ENCODE measurements at regions not wholly inside any gene's neighbourhood (a gene's known extent, or its start where the extent isn't known, plus 50 kb on each side); places are given as distances from the start of the nearest gene placed in this dataset.
A peak's percentile ranks its signal among the peaks of the same experiment; 100 is the strongest.

DNA sequence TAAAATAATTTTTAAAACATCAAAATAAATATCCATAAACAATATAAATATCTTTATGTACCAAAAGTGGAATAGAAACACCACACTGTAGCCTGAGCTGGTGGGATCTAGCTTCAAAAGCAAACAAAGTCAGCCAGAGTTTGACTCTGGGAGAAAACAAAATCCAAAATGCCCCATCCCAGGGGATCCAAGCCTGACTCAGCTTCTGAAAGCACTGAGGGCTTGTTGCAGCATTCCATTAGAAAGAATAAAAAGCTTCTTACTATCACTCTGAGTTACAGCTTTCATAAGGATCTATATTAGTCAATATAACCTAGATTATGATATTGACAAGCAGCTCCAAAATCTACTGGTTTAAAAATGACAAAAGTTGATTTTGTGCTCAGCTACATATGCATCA is 149.7 kb upstream of the ANKRD50 start:
- DNase-seq (no peak), ATAC-seq (ENCODE audit: insufficient read depth, low FRiP score) (no peak)
- H3K9me3 ChIP-seq (ENCODE audit: control insufficient read depth in 4 of 4, insufficient read depth in 3 of 4, low read length in 3 of 4): no peaks in the 10 kb centered on the region
- TF ChIP-seq CTCF (IDR thresholded peaks at IDR 0.05; ENCODE audit: control extremely low read depth, extremely low read depth): no peak
- no peaks in the 10 kb centered on the region for H3K36me3 ChIP-seq (ENCODE audit: control insufficient read depth in 4 of 4, insufficient read depth in 4 of 4, low read length in 4 of 4)
- no peaks in the 10 kb centered on the region for H3K4me1 ChIP-seq (ENCODE audit: control insufficient read depth in 5 of 5, insufficient read depth in 5 of 5, low read length in 5 of 5)
- H3K9ac ChIP-seq (ENCODE audit: insufficient read depth in 1 of 2, low read length in 2 of 2): no peak overlapping the region
- no peak overlapping the region for H3K4me3 ChIP-seq
- no peak overlapping the region for H3K27ac ChIP-seq (ENCODE audit: low read depth in 1 of 2, low read length in 1 of 2)
- H3K27me3 ChIP-seq (ENCODE audit: control insufficient read depth in 3 of 3, insufficient read depth in 3 of 3, low read length in 2 of 3): no peaks in the 10 kb centered on the region

DNA sequence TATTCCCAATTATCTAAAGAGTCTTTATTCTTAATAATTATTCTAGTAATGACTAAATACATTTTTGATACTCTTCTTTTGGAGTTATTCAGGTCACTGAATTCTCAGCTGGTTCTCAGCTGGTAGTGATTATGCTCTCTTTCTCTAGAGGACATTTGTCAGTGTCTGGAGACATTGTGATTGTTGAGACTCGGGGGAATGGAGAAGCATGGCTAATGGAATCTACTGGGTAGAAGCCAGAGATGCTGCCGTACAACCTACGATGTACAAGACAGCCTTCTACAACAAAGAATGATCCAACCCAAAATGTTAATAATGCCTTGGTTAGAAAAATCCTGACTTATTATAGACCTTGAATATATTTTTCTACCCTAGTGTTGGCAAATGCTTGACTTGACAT is 149.2 kb upstream of the ANKRD50 start:
- Histone ChIP-seq H3K27ac (ENCODE audit: low read depth in 1 of 2, low read length in 1 of 2) (no peak overlapping the region), H3K4me1 (ENCODE audit: control insufficient read depth in 5 of 5, insufficient read depth in 5 of 5, low read length in 5 of 5) (no peaks in the 10 kb centered on the region), H3K9me3 (ENCODE audit: control insufficient read depth in 4 of 4, insufficient read depth in 3 of 4, low read length in 3 of 4) (no peaks in the 10 kb centered on the region), H3K9ac (ENCODE audit: insufficient read depth in 1 of 2, low read length in 2 of 2) (no peak overlapping the region), H3K27me3 (ENCODE audit: control insufficient read depth in 3 of 3, insufficient read depth in 3 of 3, low read length in 2 of 3) (no peaks in the 10 kb centered on the region), H3K36me3 (ENCODE audit: control insufficient read depth in 4 of 4, insufficient read depth in 4 of 4, low read length in 4 of 4) (no peaks in the 10 kb centered on the region), H3K4me3 (no peak overlapping the region)
- 93 to 94% methylated on average over 3 of the region's 3 CpGs for WGBS, 2 donors
- TF ChIP-seq CTCF (IDR thresholded peaks at IDR 0.05; ENCODE audit: control extremely low read depth, extremely low read depth): no peak
- no peak for ATAC-seq (ENCODE audit: insufficient read depth, low FRiP score)
- DNase-seq: no peak

DNA sequence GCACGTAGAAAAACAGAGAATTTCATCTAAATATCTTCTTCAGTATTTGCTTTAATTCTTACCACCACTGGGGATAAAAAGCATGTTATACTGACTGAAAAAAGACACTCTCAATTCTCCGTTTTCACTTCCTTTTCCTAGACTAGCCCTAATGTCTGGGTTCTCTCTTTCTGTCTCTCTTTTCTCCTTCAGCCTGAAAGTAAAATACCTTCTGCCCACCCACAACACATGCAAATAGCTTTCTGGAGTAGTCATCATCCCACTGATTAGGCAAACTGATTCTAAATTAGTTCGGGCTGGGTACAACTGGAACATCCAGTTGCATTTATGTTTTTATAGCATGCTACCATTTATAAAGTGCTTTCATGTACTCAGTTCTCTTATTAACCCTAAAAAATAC is 142.4 kb upstream of the ANKRD50 start:
- ATAC-seq (ENCODE audit: insufficient read depth, low FRiP score) (no peak), DNase-seq (no peak)
- H3K4me3 ChIP-seq: no peak overlapping the region
- 87 to 89% methylated on average over 3 of the region's 3 CpGs for WGBS, 2 donors
- no peak overlapping the region for H3K27ac ChIP-seq (ENCODE audit: low read depth in 1 of 2, low read length in 1 of 2)
- no peaks in the 10 kb centered on the region for H3K36me3 ChIP-seq (ENCODE audit: control insufficient read depth in 4 of 4, insufficient read depth in 4 of 4, low read length in 4 of 4)
- no peaks in the 10 kb centered on the region for H3K27me3 ChIP-seq (ENCODE audit: control insufficient read depth in 3 of 3, insufficient read depth in 3 of 3, low read length in 2 of 3)
- TF ChIP-seq CTCF (IDR thresholded peaks at IDR 0.05; ENCODE audit: control extremely low read depth, extremely low read depth): no peak
- H3K4me1 ChIP-seq (ENCODE audit: control insufficient read depth in 5 of 5, insufficient read depth in 5 of 5, low read length in 5 of 5): no peaks in the 10 kb centered on the region
- H3K9ac ChIP-seq (ENCODE audit: insufficient read depth in 1 of 2, low read length in 2 of 2): no peak overlapping the region
- H3K9me3 ChIP-seq (ENCODE audit: control insufficient read depth in 4 of 4, insufficient read depth in 3 of 4, low read length in 3 of 4): no peaks in the 10 kb centered on the region

GRCh38 chr4:124851741-124852140 is 139.2 kb upstream of the ANKRD50 start:
- Histone ChIP-seq H3K9ac (ENCODE audit: insufficient read depth in 1 of 2, low read length in 2 of 2) (no peak overlapping the region), H3K27me3 (ENCODE audit: control insufficient read depth in 3 of 3, insufficient read depth in 3 of 3, low read length in 2 of 3) (no peaks in the 10 kb centered on the region), H3K9me3 (ENCODE audit: control insufficient read depth in 4 of 4, insufficient read depth in 3 of 4, low read length in 3 of 4) (no peaks in the 10 kb centered on the region), H3K4me3 (no peak overlapping the region), H3K36me3 (ENCODE audit: control insufficient read depth in 4 of 4, insufficient read depth in 4 of 4, low read length in 4 of 4) (no peaks in the 10 kb centered on the region), H3K4me1 (ENCODE audit: control insufficient read depth in 5 of 5, insufficient read depth in 5 of 5, low read length in 5 of 5) (no peaks in the 10 kb centered on the region), H3K27ac (ENCODE audit: low read depth in 1 of 2, low read length in 1 of 2) (no peak overlapping the region)
- 76 to 90% methylated on average over 2 of the region's 2 CpGs for WGBS, 2 donors
- DNase-seq: peak in 2 of 3 donors; percentile 12 to 44
- ATAC-seq (ENCODE audit: insufficient read depth, low FRiP score): no peak
- no peak for TF ChIP-seq CTCF (IDR thresholded peaks at IDR 0.05; ENCODE audit: control extremely low read depth, extremely low read depth)

Measured in lung (tissue), 11 donors.